PC-3 (cell line): ENCODE measurements at regions not wholly inside any gene's neighbourhood (a gene's known extent, or its start where the extent isn't known, plus 50 kb on each side); places are given as distances from the start of the nearest gene placed in this dataset.

Source experiments
- EZH2phosphoT487 ChIP-seq: fragments of 300-600 bp; sonication (generic); IDR thresholded peaks from 2 replicates; pipeline ENCODE4 v1.6.1; 2018; ENCODE audit warnings: mild to moderate bottlenecking, antibody characterized with exemption, low read length, borderline replicate concordance
- TF ChIP-seq, protein P1 (sequence below): fragments of 300-600 bp; sonication (generic); conservative IDR thresholded peaks from 2 replicates; pipeline ENCODE4 v1.5.1; 2017; ENCODE audit warnings: antibody characterized with exemption, low read depth, mild to moderate bottlenecking, low read length

DNA sequence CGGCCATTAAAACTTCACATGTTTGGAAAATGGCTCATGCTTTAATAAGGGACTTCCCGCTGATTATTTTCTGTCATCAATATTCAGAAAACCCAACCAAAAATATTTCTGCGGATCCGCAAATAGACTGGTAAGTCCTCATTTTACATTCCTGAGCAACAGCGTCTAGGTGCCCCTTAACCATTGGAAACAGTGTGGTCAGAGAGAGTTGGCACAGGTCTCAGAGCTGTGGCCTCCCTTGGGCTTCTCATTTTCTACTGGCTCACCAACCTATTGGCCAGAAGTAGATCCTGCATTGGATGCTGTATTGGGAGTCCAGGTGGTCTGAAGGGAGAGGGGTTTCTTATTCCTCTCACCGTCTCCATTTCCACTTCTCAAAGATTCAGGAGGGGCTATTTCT is 348.1 kb upstream of the DCBLD2 start:
- TF ChIP-seq, protein P1, sequence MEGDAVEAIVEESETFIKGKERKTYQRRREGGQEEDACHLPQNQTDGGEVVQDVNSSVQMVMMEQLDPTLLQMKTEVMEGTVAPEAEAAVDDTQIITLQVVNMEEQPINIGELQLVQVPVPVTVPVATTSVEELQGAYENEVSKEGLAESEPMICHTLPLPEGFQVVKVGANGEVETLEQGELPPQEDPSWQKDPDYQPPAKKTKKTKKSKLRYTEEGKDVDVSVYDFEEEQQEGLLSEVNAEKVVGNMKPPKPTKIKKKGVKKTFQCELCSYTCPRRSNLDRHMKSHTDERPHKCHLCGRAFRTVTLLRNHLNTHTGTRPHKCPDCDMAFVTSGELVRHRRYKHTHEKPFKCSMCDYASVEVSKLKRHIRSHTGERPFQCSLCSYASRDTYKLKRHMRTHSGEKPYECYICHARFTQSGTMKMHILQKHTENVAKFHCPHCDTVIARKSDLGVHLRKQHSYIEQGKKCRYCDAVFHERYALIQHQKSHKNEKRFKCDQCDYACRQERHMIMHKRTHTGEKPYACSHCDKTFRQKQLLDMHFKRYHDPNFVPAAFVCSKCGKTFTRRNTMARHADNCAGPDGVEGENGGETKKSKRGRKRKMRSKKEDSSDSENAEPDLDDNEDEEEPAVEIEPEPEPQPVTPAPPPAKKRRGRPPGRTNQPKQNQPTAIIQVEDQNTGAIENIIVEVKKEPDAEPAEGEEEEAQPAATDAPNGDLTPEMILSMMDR: no peak
- no peak for TF ChIP-seq EZH2phosphoT487
